ENCODE measurements at regions not wholly inside any gene's neighbourhood (a gene's known extent, or its start where the extent isn't known, plus 50 kb on each side); places are given as distances from the start of the nearest gene placed in this dataset.

- no peak for TF ChIP-seq POLR2A (IDR thresholded peaks at IDR 0.05; ENCODE audit: low read depth, low read length)
- TF ChIP-seq POLR2AphosphoS5 (IDR thresholded peaks at IDR 0.05; ENCODE audit: low read depth, low read length), result no peak
- TF ChIP-seq TAF1 (IDR thresholded peaks at IDR 0.05; ENCODE audit: borderline replicate concordance, low read depth, low read length), result no peak
Measured at GRCh38 chr13:44160591-44161191, 212.9 kb upstream of the SERP2 start.

Measured in GM12892 (cell line).